ENCODE measurements at regions not wholly inside any gene's neighbourhood (a gene's known extent, or its start where the extent isn't known, plus 50 kb on each side); places are given as distances from the start of the nearest gene placed in this dataset.

- Mint-ChIP-seq H3K9me3 (peaks cover 16% of the 10 kb centered on the region), H3K36me3 (peaks cover 8% of the 10 kb centered on the region), H3K27ac (no peak overlapping the region), H3K27me3 (ENCODE audit: low read depth) (no peaks in the 10 kb centered on the region), H3K4me3 (no peak overlapping the region), H3K4me1 (no peaks in the 10 kb centered on the region)
- CTCF ChIA-PET: interaction anchor here (0.6 to 1.2 kb wide), 5 partner anchors 15 to 280 kb away, joined by 3 to 5 read pairs (median 4); partner anchors contain the start of gene C2CD4A
- POLR2A ChIA-PET: no interaction called here
- ATAC-seq (no peak), DNase-seq (ENCODE audit: low spot score) (no peak)
- TF ChIP-seq FOXJ3 (CRISPR knock-in tag; IDR thresholded peaks at IDR 0.05; ENCODE audit: borderline replicate concordance) (no peak), AR (CRISPR knock-in tag; IDR thresholded peaks at IDR 0.05) (no peak), ZNF317 (CRISPR knock-in tag; IDR thresholded peaks at IDR 0.05; ENCODE audit: borderline replicate concordance, low read depth) (no peak), TEAD1 (CRISPR knock-in tag; IDR thresholded peaks at IDR 0.05) (no peak), GABPB1 (CRISPR knock-in tag; IDR thresholded peaks at IDR 0.05) (no peak), JAZF1 (CRISPR knock-in tag; IDR thresholded peaks at IDR 0.05) (no peak), IRF2 (CRISPR knock-in tag; IDR thresholded peaks at IDR 0.05; ENCODE audit: borderline replicate concordance, low read depth) (no peak), ATF3 (CRISPR knock-in tag; conservative IDR thresholded peaks at IDR 0.05) (no peak), CTCF (IDR thresholded peaks at IDR 0.05) (no peak), ZNF425 (CRISPR knock-in tag; conservative IDR thresholded peaks at IDR 0.05) (no peak), NFE2L1 (CRISPR knock-in tag; IDR thresholded peaks at IDR 0.05) (no peak), SOX15 (CRISPR knock-in tag; IDR thresholded peaks at IDR 0.05) (no peak), ATF6 (CRISPR knock-in tag; IDR thresholded peaks at IDR 0.05) (no peak), ZNF121 (CRISPR knock-in tag; IDR thresholded peaks at IDR 0.05) (no peak), ATF1 (CRISPR knock-in tag; IDR thresholded peaks at IDR 0.05) (no peak), KAT7 (CRISPR knock-in tag; IDR thresholded peaks at IDR 0.05; ENCODE audit: borderline replicate concordance) (no peak)
Measured at GRCh38 chr15:62338497-62338896, 173.4 kb upstream of the C2CD4B start.

GRCh38 chr15:62342959-62343358 lies 177.9 kb upstream of the C2CD4B start:
- ATAC-seq: no peak
- peaks cover 3% of the 10 kb centered on the region for H3K4me1 Mint-ChIP-seq
- CTCF ChIA-PET: interaction anchor here (0.7 kb wide), 1 partner anchor 511 kb away, joined by 3 read pairs; no protein-coding TSS in a partner anchor
- TF ChIP-seq RELA (CRISPR knock-in tag; IDR thresholded peaks at IDR 0.05; ENCODE audit: borderline replicate concordance) (no peak), PRRX2 (CRISPR knock-in tag; IDR thresholded peaks at IDR 0.05) (no peak)
- no peaks in the 10 kb centered on the region for H3K27me3 Mint-ChIP-seq (ENCODE audit: low read depth)
- no peak overlapping the region for H3K4me3 Mint-ChIP-seq
- H3K27ac Mint-ChIP-seq: no peak overlapping the region
- no peak for DNase-seq (ENCODE audit: low spot score)
- POLR2A ChIA-PET: no interaction called here
- peaks cover 7% of the 10 kb centered on the region for H3K9me3 Mint-ChIP-seq
- H3K36me3 Mint-ChIP-seq: no peaks in the 10 kb centered on the region
